Right lobe of liver (tissue), 6 donors: ENCODE measurements at regions not wholly inside any gene's neighbourhood (a gene's known extent, or its start where the extent isn't known, plus 50 kb on each side); places are given as distances from the start of the nearest gene placed in this dataset.
"Not testable (repeated sequence)": the region's sequence is repeated elsewhere in the genome, so short reads cannot be mapped to it uniquely, and the experiment has no call there.

Experiments used
- ATAC-seq, 4 donors: fragments of 200-7000 bp; cut with Tn5 transposase; one replicate each; pipeline ENCODE4 v1.9.1; 2020; ENCODE audit warnings: mild to moderate bottlenecking in 4 of 4, moderate library complexity in 4 of 4
- DNase-seq, 3 donors: peaks; one replicate each; pipeline ENCODE4 v3.0.0-alpha.2; 2020
- H3K27ac ChIP-seq, 3 donors: fragments of 200-600 bp; one replicate each; pipeline ENCODE4 v1.8.0; 2022
- H3K27me3 ChIP-seq, 2 donors: fragments of 200-600 bp; one replicate each; pipeline ENCODE4 v1.8.0; 2022
- H3K36me3 ChIP-seq, 4 donors: fragments of 200-600 bp; sonication (generic) in 1 of 4; one replicate each; pipeline versions ENCODE4 v1.5.1 to v1.8.0; 2017 to 2022; ENCODE audit warnings: control low read depth in 1 of 4
- H3K4me1 ChIP-seq, 4 donors: fragments of 200-600 bp; sonication (generic) in 1 of 4; one replicate each; pipeline versions ENCODE4 v1.5.1 to v1.8.0; 2017 to 2022; ENCODE audit warnings: control low read depth in 1 of 4
- H3K4me3 ChIP-seq, 3 donors: fragments of 200-600 bp; one replicate each; pipeline ENCODE4 v1.8.0; 2022
- H3K9me3 ChIP-seq, 4 donors: fragments of 200-600 bp; sonication (generic) in 1 of 4; one replicate each; pipeline versions ENCODE4 v1.5.1 to v1.8.0; 2017 to 2022; ENCODE audit warnings: control low read depth in 1 of 4
- CTCF ChIP-seq, 4 donors: fragments of 200-600 bp in 3 of 4; fragments of 450-650 bp in 1 of 4; IDR thresholded peaks; one replicate each; pipeline versions ENCODE4 v1.5.1 to v1.8.0; 2016 to 2022; ENCODE audit warnings: antibody characterized with exemption in 4 of 4, mild to moderate bottlenecking in 2 of 4
- POLR2A ChIP-seq: fragments of 450-650 bp; IDR thresholded peaks from one replicate; pipeline ENCODE4 v1.6.1; 2017; ENCODE audit warnings: antibody characterized with exemption, mild to moderate bottlenecking
- WGBS: methylation state at CpG from one replicate; pipeline ENCODE4 v1.1.6; 2018; ENCODE audit warnings: low coverage, low lambda C conversion rate; ENCODE audit not compliant: insufficient coverage; ENCODE audit errors: missing lambda C conversion rate; 5-methylcytosine and 5-hydroxymethylcytosine counted together
- intact Hi-C, 2 donors: fragments of 100-400 bp; cut with DNase I; formaldehyde crosslinking; loops; one replicate each; pipeline versions ENCODE4 v1.11.2 to v1.14.1; 2022
- donor health status: DM: no; HTN: yes; CAD: no.
- donor health status: DM: no; HTN: no; CAD: no.
- donor health status: DM: no; HTN: no; CAD: no.
- donor health status: DM: no; HTN: yes; CAD: no.
- donor health status: DM: no; HTN: yes; CAD: no.

GRCh38 chr9:6113312-6113711 is 97.9 kb upstream of the RANBP6 start:
- TF ChIP-seq POLR2A (no peak), CTCF (IDR thresholded peaks at IDR 0.05) (no peak)
- intact Hi-C loops: no loop called here
- ATAC-seq: no peak
- Histone ChIP-seq H3K4me3 (no peak overlapping the region), H3K4me1 (no peaks in the 10 kb centered on the region), H3K27me3 (no peaks in the 10 kb centered on the region), H3K9me3 (no peaks in the 10 kb centered on the region), H3K36me3 (no peaks in the 10 kb centered on the region), H3K27ac (no peak overlapping the region)
- DNase-seq: no peak
- 83% methylated on average over 5 of the region's 5 CpGs for WGBS

GRCh38 chr9:6109986-6110385 is 94.6 kb upstream of the RANBP6 start:
- H3K36me3 ChIP-seq: no peaks in the 10 kb centered on the region
- no peak for ATAC-seq
- DNase-seq: no peak
- no peaks in the 10 kb centered on the region for H3K9me3 ChIP-seq
- H3K4me1 ChIP-seq: no peaks in the 10 kb centered on the region
- H3K27me3 ChIP-seq: no peaks in the 10 kb centered on the region
- intact Hi-C loops: no loop called here
- 68% methylated on average over 2 of the region's 2 CpGs for WGBS
- no peak overlapping the region for H3K4me3 ChIP-seq
- TF ChIP-seq CTCF (IDR thresholded peaks at IDR 0.05): no peak
- H3K27ac ChIP-seq: no peak overlapping the region

- H3K27me3 ChIP-seq: no peaks in the 10 kb centered on the region
- TF ChIP-seq CTCF (IDR thresholded peaks at IDR 0.05): no peak
- TF ChIP-seq POLR2A: no peak
- no peaks in the 10 kb centered on the region for H3K4me1 ChIP-seq
- no peak overlapping the region for H3K27ac ChIP-seq
- no peak for ATAC-seq
- H3K4me3 ChIP-seq: no peak overlapping the region
- no peaks in the 10 kb centered on the region for H3K36me3 ChIP-seq
- no peak for DNase-seq
- no peaks in the 10 kb centered on the region for H3K9me3 ChIP-seq
- intact Hi-C loops: no loop called here
These were observed 94.1 kb upstream of the RANBP6 start for GRCh38 chr9:6109571-6109970.

GRCh38 chr9:6106711-6107339 is 91.4 kb upstream of the RANBP6 start:
- Histone ChIP-seq H3K4me3 (no peak overlapping the region), H3K27ac (no peak overlapping the region), H3K4me1 (no peaks in the 10 kb centered on the region), H3K36me3 (no peaks in the 10 kb centered on the region), H3K9me3 (no peaks in the 10 kb centered on the region), H3K27me3 (no peaks in the 10 kb centered on the region)
- 17% methylated on average over 2 of the region's 2 CpGs for WGBS
- ATAC-seq: peak; percentile 73 to 99 (median 96)
- intact Hi-C loops: no loop called here
- TF ChIP-seq CTCF (IDR thresholded peaks at IDR 0.05) (peak; percentile 36 to 59 (median 53)), POLR2A (no peak)
- no peak for DNase-seq

- ATAC-seq (no peak), DNase-seq (no peak)
- TF ChIP-seq POLR2A: no peak
- TF ChIP-seq CTCF (IDR thresholded peaks at IDR 0.05): no peak
- no peaks in the 10 kb centered on the region for H3K9me3 ChIP-seq
- H3K27ac ChIP-seq: no peak overlapping the region
- no peaks in the 10 kb centered on the region for H3K27me3 ChIP-seq
- no peaks in the 10 kb centered on the region for H3K36me3 ChIP-seq
- H3K4me1 ChIP-seq: no peaks in the 10 kb centered on the region
- 100% methylated on average over 1 of the region's 1 CpG for WGBS
- no peak overlapping the region for H3K4me3 ChIP-seq
- intact Hi-C loops: no loop called here
These were observed 90.3 kb upstream of the RANBP6 start for GRCh38 chr9:6105738-6106137.

- H3K36me3 ChIP-seq, H3K27me3 ChIP-seq, H3K4me3 ChIP-seq, DNase-seq, intact Hi-C loops, H3K9me3 ChIP-seq, H3K4me1 ChIP-seq, ATAC-seq, H3K27ac ChIP-seq: not testable (repeated sequence)
- 68% methylated on average over 3 of the region's 3 CpGs for WGBS
These were observed 89.0 kb upstream of the RANBP6 start for GRCh38 chr9:6104406-6104805.

GRCh38 chr9:6103911-6104310 is 88.5 kb upstream of the RANBP6 start:
- H3K9me3 ChIP-seq, DNase-seq, H3K36me3 ChIP-seq, ATAC-seq, H3K4me1 ChIP-seq, H3K27me3 ChIP-seq, H3K27ac ChIP-seq, intact Hi-C loops, H3K4me3 ChIP-seq: not testable (repeated sequence)
- 60% methylated on average over 1 of the region's 3 CpGs for WGBS
